ENCODE measurements at regions not wholly inside any gene's neighbourhood (a gene's known extent, or its start where the extent isn't known, plus 50 kb on each side); places are given as distances from the start of the nearest gene placed in this dataset.
"Not testable (repeated sequence)": the region's sequence is repeated elsewhere in the genome, so short reads cannot be mapped to it uniquely, and the experiment has no call there.

GRCh38 chr7:52260046-52260665 is 775.3 kb upstream of the POM121L12 start:
- no peak for DNase-seq (ENCODE audit: low read depth)

- no peak for DNase-seq (ENCODE audit: low read depth)
Observed at GRCh38 chr7:52257890-52258289, 777.5 kb upstream of the POM121L12 start.

- no peak for DNase-seq (ENCODE audit: low read depth)
Observed at GRCh38 chr7:52254396-52255010, 780.9 kb upstream of the POM121L12 start.

GRCh38 chr7:52253953-52254352 is 781.5 kb upstream of the POM121L12 start:
- no peak for DNase-seq (ENCODE audit: low read depth)

GRCh38 chr7:52249741-52250140 is 785.7 kb upstream of the POM121L12 start:
- DNase-seq (ENCODE audit: low read depth), result no peak

GRCh38 chr7:52247518-52247917 is 787.9 kb upstream of the POM121L12 start:
- no peak for DNase-seq (ENCODE audit: low read depth)

- no peak for DNase-seq (ENCODE audit: low read depth)
Observed at GRCh38 chr7:52243685-52244084, 791.7 kb upstream of the POM121L12 start.

GRCh38 chr7:52233248-52233647 is 802.2 kb upstream of the POM121L12 start:
- DNase-seq (ENCODE audit: low read depth), result no peak

- no peak for DNase-seq (ENCODE audit: low read depth)
Observed at GRCh38 chr7:52211930-52212329, 823.5 kb upstream of the POM121L12 start.

- DNase-seq (ENCODE audit: low read depth), result no peak
Observed at GRCh38 chr7:52209614-52210013, 825.8 kb upstream of the POM121L12 start.

GRCh38 chr7:52197221-52197620 is 838.2 kb upstream of the POM121L12 start:
- DNase-seq (ENCODE audit: low read depth), result no peak

GRCh38 chr7:52195664-52196063 is 839.8 kb upstream of the POM121L12 start:
- DNase-seq (ENCODE audit: low read depth), result no peak

GRCh38 chr7:52189153-52189778 is 846.2 kb upstream of the POM121L12 start:
- DNase-seq (ENCODE audit: low read depth), result no peak

- no peak for DNase-seq (ENCODE audit: low read depth)
Observed at GRCh38 chr7:52184006-52184703, 851.3 kb upstream of the POM121L12 start.

GRCh38 chr7:52179934-52180333 is 855.5 kb upstream of the POM121L12 start:
- DNase-seq (ENCODE audit: low read depth), result no peak

- no peak for DNase-seq (ENCODE audit: low read depth)
Observed at GRCh38 chr7:52168085-52168484, 851.5 kb upstream of the COBL start.

- DNase-seq (ENCODE audit: low read depth), result no peak
Observed at GRCh38 chr7:52163311-52163710, 846.7 kb upstream of the COBL start.

GRCh38 chr7:52161483-52161882 is 844.9 kb upstream of the COBL start:
- no peak for DNase-seq (ENCODE audit: low read depth)

GRCh38 chr7:52159421-52159820 is 842.8 kb upstream of the COBL start:
- DNase-seq (ENCODE audit: low read depth), result not testable (repeated sequence)

- DNase-seq (ENCODE audit: low read depth), result no peak
Observed at GRCh38 chr7:52154382-52154781, 837.8 kb upstream of the COBL start.

- DNase-seq (ENCODE audit: low read depth), result no peak
Observed at GRCh38 chr7:52151559-52151958, 835.0 kb upstream of the COBL start.

GRCh38 chr7:52150952-52151351 is 834.3 kb upstream of the COBL start:
- no peak for DNase-seq (ENCODE audit: low read depth)

All from non-pigmented ciliary epithelial cell (primary cell).